ENCODE measurements at regions not wholly inside any gene's neighbourhood (a gene's known extent, or its start where the extent isn't known, plus 50 kb on each side); places are given as distances from the start of the nearest gene placed in this dataset.

DNA sequence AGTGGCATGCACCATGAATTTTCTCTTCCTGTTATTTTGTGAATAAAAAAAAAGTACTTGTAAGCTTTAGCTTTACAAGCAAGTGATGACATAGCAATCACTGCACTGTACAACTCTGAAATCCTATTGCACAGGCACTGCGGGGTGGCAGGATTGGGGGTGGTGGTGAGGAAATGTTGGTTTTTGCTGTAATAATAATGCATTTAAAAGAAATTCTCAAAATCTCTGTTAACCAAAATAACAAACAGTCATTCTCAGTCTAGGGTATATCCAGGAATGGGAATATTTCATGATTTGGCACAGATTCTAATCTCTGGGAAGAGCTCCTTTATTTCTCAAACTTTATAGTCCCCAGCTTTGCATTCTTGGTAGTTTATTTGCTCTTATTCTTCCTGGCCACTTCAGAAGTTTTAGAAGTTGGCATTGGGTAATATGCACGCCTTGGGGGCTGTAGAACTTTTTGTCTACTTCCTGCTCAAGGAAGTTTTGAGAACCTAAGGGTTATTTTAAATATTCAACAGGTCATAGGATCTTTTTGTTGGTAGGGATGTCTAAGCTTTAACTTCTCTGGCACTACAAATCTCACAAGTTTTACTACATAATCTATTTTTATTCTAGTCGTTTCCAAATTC is 353.0 kb upstream of the KLF12 start:
- DNase-seq (ENCODE audit: low spot score) = no peak

DNA sequence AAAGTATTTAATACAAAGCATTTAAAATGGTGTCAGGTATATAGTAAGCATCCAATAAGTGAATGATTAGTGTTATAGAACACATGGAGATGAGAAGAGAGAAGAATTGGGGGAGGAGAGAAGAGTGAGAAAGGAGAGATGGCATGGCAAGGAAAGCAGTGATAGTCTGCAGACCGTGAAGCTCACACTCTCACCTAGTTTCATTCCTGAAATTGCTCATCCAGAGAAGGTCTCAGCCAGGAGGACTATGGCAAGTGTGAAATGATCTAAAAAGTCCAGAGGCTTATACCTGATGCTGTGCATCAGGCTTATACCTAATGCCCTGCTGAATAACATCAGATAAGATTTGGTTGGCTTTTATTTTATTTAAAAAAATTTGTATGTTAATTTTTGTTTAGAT is 351.6 kb upstream of the KLF12 start:
- no peak for DNase-seq (ENCODE audit: low spot score)

DNA sequence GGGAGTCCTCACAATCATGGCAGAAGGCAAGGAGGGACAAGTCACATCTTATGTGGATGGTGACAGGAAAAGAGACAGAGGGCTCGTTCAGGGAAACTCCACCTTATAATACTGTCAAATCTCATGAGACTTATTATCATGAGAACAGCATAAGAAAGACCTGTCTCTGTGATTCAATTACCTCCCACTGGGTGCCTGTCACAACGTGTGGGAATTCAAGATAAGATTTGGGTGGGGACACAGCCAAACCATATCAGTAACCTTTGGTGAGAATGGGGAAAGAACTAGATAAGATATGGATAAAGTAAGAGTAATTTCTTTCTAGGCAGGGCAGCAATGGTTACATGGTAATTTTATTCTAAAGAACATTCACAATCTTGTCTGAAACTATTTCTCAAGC is 344.9 kb upstream of the KLF12 start:
- DNase-seq (ENCODE audit: low spot score) = no peak

DNA sequence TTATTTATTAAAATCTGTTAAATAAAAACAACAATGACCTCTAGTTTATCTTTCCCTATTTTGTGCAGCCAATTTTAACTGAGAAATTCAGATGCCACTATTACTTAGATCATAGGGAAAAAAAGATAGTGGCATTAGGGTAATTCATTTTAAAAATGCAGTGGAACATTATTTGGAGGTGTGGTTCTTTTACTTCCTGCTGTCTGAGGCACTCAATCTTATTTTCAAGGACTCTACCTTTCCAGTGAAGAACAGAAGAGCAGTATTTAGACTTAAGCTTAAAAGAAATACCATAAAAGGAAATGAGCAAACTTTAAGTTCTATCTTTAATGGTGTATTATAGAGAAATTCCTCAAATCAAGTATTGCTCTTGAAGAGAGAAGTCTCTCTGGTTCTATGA is 342.6 kb upstream of the KLF12 start:
- no peak for DNase-seq (ENCODE audit: low spot score)

DNA sequence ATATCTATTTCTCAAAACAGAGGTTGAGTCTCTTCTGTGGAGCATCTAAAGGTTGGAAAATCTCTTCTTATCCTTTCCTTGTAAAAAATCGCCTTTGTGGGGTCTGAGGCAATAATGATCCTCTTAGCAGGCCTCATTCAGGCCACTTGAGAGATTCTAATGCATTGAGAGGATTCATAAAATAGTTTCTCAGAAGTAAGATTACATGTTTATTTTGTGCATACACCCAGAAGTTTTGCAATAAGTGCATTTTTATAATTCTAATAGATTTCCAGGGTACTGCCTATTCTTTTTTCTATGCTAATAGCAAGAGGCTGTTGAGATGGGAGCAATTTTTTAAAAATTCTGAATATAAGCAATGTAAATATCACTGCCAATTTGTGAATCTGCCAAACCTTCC is 342.2 kb upstream of the KLF12 start:
- no peak for DNase-seq (ENCODE audit: low spot score)

DNA sequence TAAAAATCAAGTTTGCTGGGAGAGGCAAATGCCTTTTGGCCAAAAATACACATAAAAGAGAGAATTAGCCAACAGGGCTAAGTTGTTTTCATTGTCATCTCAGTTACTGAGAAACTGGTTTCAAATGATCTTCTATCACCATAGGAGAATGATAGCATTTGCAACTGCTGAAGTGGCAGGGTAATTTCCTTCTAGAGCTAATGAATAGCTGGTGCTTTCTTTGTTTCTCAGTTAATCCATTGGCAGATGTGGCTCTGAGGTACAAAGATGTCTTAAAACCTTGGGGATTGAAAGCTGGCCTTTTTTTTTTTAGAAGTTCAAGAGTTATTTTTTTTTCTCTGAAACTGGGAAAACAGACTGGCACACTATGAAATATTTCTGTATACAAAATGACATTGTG is 332.7 kb upstream of the KLF12 start:
- no peak for DNase-seq (ENCODE audit: low spot score)

DNA sequence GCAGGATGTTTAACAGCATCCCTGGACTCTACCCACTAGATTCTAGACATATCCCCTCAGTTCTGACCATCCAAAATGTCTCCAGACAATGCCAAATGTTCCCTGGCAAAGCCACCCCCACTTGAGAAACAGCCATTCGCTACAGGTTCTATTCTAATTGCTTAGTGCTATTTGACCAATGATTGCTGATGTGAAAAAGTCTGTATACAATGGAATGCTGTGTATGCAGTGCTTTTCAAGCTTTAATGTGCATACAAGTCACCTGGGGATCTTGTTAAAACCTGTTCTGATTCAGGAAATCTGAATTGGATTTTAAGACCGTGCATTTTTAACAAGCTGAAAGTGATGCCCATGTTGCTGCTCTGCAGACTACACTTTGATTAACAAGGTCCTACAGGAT is 331.8 kb upstream of the KLF12 start:
- DNase-seq (ENCODE audit: low spot score) = no peak

DNA sequence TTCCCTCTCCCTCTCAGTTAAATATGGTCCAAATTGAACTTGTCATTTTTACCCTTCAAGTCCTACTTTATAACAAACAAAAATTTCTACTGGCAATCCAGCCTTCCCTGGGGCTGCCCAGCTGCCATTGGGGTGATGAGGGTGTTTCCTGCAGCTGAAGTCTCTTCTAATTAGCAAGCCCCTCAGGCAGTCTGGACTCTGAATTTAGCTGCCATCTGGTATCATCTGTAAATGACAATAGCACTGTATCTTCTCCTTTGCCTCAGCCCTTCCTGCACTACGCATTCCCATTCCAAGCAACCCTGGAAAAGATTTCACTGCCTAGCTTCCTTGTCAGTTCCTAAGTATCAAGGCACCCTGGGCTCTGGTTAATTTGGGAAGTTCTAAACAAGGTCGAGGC is 331.1 kb upstream of the KLF12 start:
- DNase-seq (ENCODE audit: low spot score) = no peak

DNA sequence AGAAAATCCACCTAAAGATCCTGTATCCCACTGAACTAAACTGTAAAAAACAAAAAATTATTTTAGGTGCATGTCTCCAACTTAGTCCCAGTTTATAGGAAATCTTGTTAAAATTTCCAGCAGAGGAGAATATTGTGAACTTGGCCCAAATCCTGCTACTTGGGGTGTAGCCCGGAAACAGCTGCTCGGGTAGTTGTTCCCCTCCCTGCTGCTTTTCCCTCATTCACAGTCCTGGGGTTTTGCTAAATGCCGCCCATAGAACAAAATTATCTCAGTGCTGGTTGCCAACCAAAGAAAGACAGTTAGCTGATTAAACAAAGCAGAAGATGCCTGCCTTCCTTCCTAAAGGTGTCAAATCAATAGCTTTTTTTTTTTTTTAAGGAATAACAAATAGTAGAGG is 330.5 kb upstream of the KLF12 start:
- no peak for DNase-seq (ENCODE audit: low spot score)

DNA sequence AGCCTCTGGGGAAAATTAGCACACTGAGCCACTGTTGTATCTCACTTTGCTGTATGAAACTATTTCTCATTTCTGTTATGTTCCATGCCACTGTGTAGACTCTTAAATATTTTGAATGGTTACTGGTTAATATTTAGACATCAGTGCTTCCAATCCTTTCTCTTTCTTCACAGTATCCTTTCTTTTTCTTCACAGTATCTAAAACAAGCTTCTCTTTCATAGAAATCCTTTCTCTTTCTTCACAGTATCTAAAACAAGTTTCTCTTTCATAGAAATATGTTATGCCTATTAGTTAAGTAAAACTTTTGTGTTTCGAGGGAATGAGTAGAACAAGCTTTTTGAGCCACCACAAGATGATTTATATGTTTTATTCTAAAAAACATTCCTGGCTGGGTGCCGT is 326.8 kb upstream of the KLF12 start:
- DNase-seq (ENCODE audit: low spot score) = no peak

DNA sequence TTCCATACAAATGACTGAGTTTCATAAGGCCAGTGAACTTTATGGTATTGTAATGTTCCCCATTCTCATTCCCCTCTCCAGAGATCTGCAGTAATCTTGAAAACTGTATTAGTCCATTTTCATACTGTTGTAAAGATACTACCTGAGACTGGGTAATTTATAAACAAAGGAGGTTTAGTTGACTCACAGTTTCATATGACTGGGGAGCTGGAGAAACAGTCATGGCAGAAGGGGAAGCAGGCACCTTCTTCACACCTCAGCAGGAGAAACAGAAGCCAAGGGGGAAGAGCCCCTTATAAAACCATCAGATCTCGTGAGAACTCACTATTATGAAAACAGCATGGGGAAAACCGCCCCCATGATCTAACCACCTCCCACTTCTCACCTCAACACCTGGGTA is 318.7 kb upstream of the KLF12 start:
- DNase-seq (ENCODE audit: low spot score) = no peak

DNA sequence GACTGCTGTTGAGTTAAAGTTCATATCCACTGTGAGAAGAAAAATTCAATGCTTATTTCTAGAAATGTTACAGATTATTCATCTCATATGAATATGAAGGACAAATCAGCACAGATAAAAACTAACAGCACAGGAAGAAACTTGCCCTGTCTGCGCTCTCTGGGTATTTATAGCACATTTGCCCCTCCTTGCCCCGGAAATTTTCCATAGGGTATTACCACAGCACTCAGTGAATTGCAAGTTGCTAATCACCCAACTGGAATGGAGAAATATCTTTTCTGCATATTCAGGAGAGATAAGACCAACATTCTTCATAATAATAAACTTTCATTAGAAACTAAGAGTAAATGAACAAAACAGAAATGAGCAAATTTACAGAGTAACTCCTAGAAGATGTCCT is 318.0 kb upstream of the KLF12 start:
- DNase-seq (ENCODE audit: low spot score) = no peak

DNA sequence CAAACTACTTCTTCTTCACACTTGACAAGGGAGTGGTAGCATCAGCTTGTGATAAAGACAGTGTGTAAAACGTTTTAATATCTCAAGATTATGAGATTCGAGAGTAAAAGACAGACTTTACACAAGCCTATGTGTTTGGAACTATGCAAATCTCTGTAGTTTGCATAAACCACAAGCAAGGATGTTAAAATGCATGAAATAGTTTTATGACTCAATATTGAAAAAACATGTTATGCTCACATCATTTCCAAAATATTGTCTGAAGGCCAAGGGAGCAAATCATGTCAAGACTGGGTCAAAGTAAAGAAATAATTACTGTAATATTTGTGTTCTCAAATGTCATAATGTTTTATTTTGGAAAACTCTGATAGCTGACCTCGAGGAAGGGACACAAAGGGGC is 316.8 kb upstream of the KLF12 start:
- DNase-seq (ENCODE audit: low spot score) = no peak

DNA sequence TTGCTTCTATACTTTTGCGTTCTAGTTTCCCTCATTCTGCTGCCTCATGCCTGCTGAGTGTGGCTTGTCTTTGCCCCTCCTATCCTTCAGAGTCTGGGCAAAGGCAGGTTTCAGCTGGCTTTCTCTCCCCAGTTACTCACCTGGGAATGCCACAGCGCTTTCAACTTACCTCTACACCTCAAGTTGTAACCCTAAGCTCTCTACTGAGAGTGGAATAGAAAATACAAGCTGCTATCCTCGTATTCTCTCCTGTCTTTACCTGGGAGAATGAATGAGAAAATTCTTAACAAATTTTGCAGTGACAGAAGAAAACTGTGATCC is 316.3 kb upstream of the KLF12 start:
- DNase-seq (ENCODE audit: low spot score) = no peak

DNA sequence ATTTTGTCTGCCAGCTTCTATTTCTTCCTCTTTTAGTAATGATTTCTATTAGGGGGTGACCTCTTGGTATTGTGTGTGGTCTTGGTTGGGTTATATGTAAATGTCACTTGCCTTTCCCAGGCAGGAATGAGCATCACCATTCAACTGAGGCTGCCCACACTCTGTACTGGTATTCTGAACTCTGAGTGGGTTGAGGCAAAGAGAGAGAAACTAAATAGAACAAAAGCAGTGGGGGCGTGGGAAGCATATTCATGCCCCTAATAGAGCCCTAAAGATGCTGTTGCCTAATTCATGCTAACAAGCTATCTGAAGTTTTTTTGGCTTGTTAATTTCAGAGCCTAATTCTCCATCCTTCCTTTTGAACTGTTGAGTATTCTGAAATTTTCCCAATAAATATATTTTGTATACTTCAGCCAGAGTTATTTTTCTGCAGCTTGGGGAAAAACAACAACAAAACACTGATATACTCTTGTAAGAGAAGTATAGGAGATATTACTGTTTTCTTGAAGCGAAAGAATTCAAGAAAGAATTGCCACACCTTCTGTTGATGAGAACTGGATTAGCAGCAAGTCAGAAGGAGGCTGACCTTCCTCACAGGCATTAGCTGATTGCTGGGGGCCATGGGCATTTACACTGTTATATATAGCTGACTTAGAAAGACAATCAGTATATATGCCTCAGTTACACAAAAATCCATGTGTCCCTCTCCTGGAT is 315.8 kb upstream of the KLF12 start:
- no peak for DNase-seq (ENCODE audit: low spot score)

DNA sequence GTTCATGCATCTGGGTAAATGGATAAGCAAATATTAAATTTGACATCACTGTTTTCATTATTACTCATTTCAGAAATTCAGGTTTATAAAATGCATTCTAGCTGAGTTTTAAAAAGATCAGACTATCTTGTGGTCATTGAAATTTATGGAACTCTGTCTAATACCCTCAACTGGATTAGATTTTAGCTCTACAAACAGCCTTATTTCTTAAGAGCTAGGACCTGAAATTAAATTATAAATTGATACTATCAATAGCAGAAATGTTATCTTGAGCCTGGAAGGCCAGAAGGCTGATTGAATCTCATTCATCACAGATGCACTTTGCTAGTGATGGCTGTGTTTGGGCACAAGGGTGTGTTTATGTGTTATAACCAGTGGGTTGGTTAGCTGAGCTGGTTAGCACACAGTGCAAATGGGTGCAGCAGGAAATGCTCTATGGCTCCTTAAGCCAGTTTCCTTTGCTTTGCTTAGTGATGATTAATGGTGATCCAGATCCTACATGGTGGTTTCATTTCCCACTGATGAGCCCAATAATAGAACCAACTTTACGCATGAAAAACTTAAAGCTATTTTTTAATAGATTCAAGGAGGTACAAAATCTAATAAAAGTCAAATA is 310.8 kb upstream of the KLF12 start:
- peak; percentile 11 for DNase-seq (ENCODE audit: low spot score)

DNA sequence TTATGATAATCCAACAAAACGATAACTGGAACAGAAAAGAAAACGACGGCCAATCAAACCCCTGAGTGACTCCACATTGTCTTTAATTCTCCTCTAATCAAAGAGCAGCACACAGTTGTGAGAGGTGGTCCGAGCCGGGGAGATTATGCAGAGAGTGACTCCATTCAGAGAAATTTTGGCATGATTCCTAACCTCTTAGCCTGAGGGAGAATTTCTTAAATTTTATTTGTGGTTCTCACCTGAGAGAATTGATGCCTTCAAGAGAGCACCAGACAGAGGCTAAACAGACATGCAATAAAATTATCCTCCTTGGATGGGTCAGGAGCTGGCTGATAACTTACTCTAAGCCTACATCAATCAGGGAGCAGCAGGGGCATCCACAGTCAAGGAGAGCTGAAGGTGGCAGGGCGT is 310.0 kb upstream of the KLF12 start:
- DNase-seq (ENCODE audit: low spot score) = no peak

DNA sequence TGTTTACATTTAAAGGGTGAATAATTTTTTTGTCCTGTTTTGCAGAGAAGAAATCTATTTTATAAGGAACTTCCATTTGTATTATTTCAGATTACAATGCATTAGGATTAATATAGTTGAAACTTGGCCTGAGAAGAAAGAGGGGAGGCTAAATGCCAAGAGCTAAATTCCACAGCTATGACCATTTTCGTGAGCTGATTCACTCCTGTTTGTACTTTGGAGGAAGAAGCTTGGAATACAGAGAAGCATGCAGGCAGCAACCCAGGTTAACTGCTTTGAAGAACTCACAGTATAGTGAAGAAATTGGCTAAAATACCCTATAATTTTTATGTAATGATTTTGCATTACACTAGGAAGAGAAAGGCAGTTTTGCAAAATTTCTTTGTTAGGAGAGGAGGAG is 309.4 kb upstream of the KLF12 start:
- no peak for DNase-seq (ENCODE audit: low spot score)

DNA sequence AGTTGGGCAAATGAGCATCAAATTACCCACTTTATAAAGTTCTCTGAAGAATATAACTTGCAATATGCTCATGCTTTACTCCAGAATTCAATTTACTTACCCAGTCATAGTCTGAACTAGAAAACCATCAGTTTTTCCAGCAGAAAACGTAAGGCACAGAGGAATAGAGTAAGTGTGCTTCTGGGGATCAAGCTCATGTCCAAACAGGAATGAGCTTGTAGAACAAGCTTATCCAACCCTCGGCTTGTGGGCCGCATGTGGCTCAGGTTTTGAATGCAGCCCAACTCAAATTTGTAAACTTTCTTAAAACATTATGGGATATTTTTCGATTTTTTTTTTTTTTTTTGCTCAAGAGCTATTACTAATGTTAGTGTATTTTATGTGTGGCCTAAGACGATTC is 308.5 kb upstream of the KLF12 start:
- no peak for DNase-seq (ENCODE audit: low spot score)

DNA sequence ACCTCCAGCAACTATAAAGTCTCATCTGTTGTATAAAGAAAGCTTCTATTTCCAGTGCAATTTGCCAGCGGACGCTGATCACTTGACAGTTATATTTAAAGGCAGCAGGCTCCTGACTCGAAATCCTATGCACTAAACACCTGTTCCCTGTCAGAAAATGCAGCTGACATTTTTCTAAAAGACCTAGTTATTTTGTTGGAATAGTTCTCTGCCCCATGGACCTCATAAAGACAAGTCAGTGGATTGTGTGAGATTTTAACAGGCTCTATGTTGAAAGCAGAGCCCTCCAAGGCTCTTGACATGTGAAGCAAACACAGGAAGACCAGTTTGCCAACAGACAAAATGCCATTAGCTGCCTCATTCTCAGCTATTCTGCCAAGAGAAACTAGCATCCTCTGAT is 304.7 kb upstream of the KLF12 start:
- no peak for DNase-seq (ENCODE audit: low spot score)

DNA sequence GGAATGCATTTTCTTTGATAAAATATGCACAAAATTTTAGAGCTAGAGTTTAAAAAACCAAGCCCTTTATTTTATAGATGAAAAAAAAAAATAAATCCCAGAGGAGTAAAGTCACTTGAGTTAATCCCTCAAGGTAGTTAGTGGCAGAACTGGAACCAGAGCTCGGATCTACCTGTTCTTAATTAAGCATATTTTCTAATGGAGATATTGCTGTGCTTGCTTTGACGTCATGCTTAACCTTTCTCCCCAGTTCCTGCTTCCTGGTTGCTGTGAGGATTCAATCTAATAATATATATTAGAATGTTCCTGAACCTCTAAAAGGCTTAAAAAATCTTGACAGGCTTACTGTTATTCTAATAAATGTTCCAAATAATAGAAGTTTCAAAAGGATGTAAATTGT is 300.6 kb upstream of the KLF12 start:
- no peak for DNase-seq (ENCODE audit: low spot score)

DNA sequence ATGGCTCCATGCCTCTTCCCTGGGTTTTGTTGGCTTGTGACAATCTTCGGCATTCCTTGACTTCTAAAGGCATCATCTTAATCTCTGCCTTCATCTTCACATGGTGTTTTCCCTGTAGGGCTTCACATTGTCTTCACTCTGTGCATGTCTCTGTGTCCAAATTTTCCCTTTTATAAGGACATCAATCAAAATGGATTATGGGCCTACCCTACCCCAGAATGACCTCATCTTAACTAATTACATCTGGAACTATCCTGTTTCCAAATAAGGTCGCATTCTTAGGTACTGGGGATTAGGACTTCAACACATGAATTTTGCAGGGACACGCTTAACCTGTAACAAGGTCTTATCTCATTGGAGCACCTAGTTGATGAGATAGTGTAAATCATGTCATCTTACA is 290.3 kb upstream of the KLF12 start:
- no peak for DNase-seq (ENCODE audit: low spot score)

DNA sequence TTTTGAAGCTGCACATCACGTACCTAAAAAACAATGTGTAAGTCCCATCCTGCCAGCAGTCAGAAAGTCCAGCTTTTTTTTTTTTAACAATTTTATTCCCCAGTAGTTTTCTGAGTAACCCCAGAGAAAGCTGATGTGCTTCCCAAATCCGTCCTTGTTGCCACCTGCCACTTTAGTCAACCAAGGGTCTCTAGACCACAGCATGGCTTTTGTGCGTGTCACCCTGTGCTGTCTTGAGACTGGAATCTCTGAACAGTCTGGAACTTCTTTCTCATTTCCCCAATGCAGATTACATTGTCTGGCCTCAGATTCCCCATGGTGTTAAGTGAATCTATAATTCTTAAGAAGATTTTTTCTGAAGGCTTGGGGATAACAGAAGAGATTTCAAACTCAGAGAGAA is 289.2 kb upstream of the KLF12 start:
- DNase-seq (ENCODE audit: low spot score) = no peak

DNA sequence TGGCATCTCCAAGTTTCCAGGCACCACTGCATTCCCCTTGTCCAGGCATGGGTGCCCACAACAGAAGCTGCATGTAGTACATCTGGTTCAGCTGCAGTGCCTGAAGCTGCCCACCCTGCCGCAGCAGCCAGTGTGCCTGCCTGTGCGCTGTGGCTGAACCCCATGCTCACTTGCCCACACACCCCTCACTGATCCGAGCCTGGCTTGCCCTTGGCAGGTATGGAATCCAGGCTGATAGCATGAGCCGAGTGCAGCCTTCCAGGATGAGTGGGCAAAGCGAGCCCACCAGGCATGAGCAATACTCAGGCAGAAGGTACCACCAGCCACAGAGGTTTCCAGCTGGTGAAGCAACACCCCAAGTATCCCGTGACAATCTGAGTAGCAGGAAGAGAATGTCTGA is 280.3 kb upstream of the KLF12 start:
- DNase-seq (ENCODE audit: low spot score) = no peak

All from HT-29 (cell line).